ENCODE measurements at regions not wholly inside any gene's neighbourhood (a gene's known extent, or its start where the extent isn't known, plus 50 kb on each side); places are given as distances from the start of the nearest gene placed in this dataset.

DNA sequence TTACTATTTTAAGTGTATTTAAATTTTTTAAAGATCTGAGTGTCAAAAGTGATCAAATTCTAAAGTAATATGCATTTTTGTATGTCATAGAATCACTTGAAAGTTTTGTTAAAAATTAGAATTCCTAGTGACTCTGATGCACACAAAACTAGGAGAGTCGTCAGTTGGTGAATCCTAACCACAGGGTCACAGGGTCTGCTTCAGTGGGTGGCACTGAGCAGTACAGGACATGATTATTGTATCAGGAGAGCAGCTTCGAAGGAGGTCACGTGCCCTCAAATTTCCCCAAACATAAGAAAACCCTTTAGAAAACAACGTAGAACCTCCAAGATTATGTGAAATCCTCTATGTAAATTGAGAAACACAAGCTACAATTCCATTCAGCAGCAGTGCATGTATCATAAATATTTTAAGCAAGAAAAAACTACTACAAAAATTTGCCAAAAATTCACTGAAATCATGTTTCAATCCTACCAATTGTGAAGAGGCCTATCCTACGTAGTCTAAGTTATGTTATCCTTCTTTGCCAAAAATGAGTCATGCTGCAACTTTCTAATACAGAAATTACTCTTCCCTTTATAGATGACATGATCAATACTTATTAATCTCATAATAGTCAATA lies 323.6 kb downstream of the AASDHPPT start:
- ATAC-seq (no peak), DNase-seq (no peak)
- Histone ChIP-seq H3K4me3 (no peak overlapping the region), H3K9me3 (peaks cover 0 to 9% of the 10 kb centered on the region in 2 donors), H3K27ac (no peak overlapping the region), H3K36me3 (no peaks in the 10 kb centered on the region), H3K4me1 (no peaks in the 10 kb centered on the region), H3K27me3 (no peaks in the 10 kb centered on the region)
- TF ChIP-seq, protein P1, sequence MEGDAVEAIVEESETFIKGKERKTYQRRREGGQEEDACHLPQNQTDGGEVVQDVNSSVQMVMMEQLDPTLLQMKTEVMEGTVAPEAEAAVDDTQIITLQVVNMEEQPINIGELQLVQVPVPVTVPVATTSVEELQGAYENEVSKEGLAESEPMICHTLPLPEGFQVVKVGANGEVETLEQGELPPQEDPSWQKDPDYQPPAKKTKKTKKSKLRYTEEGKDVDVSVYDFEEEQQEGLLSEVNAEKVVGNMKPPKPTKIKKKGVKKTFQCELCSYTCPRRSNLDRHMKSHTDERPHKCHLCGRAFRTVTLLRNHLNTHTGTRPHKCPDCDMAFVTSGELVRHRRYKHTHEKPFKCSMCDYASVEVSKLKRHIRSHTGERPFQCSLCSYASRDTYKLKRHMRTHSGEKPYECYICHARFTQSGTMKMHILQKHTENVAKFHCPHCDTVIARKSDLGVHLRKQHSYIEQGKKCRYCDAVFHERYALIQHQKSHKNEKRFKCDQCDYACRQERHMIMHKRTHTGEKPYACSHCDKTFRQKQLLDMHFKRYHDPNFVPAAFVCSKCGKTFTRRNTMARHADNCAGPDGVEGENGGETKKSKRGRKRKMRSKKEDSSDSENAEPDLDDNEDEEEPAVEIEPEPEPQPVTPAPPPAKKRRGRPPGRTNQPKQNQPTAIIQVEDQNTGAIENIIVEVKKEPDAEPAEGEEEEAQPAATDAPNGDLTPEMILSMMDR (IDR thresholded peaks at IDR 0.05), result no peak
- intact Hi-C loops (cut with DNase I), result no loop called here

DNA sequence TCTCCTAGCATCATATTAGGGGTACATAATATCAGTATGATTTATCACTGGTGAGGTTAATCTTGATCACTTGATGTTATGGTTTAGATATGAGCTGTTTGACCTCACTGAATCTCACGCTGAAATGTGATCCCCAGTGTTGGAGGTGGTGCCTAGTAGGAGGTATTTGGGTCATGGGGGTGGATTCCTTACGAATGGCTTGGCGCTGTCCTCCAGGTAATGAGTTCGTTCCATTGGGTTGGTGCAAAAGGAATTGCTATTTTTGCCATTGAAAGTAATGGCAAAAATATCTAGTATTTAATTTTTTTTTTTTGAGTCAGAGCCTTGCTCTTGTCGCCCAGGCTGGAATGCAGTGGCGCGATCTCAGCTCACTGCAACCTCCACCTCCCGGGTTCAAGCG lies 326.3 kb downstream of the AASDHPPT start:
- ATAC-seq, result no peak
- no peaks in the 10 kb centered on the region for H3K4me1 ChIP-seq
- no peak overlapping the region for H3K27ac ChIP-seq
- DNase-seq, result no peak
- intact Hi-C loops (cut with DNase I), result no loop called here
- TF ChIP-seq, protein P1 (IDR thresholded peaks at IDR 0.05), result no peak
- no peak overlapping the region for H3K4me3 ChIP-seq
- H3K36me3 ChIP-seq, result no peaks in the 10 kb centered on the region
- no peaks in the 10 kb centered on the region for H3K27me3 ChIP-seq
- no peaks in the 10 kb centered on the region for H3K9me3 ChIP-seq

DNA sequence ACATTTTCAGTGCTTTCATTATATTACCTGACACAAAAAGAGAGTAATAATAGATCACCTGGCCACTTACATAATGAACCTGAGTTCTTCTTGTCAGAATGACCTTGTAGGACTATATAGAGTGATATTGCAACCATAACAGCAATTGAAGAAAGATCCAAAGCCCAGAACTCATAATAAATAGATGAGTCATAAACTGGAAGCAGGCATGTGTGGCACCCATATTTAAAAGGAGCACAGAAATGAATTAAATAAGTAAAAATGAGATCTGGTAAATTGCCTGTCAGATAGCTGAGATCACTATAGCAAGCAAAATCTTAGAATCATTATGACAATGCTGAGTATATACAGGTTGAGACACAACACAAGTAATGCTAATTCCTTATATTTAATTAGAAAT lies 331.8 kb downstream of the AASDHPPT start:
- DNase-seq (no peak), ATAC-seq (no peak)
- H3K27me3 ChIP-seq, result no peaks in the 10 kb centered on the region
- H3K4me1 ChIP-seq, result no peaks in the 10 kb centered on the region
- H3K4me3 ChIP-seq, result no peak overlapping the region
- H3K36me3 ChIP-seq, result no peaks in the 10 kb centered on the region
- intact Hi-C loops (cut with DNase I), result no loop called here
- H3K27ac ChIP-seq, result no peak overlapping the region
- TF ChIP-seq, protein P1 (IDR thresholded peaks at IDR 0.05), result no peak
- no peaks in the 10 kb centered on the region for H3K9me3 ChIP-seq

DNA sequence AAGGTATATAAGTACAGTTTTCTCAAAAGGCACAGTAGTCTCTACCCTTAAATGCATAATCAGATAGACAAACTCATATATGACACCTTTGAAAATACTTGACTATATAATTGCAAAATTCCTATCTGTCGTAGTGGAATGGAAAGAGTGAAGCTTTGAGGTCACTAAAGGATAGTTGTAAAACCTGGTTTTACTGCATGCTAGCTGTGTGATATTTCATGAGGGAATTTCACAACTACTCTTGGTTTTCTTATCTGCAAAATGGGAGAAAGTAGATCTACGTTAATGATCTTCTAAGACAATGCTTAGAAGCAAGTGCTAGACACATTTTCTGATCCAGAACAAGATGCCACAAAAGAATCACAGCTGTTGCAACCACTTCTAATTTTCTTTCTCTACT lies 332.2 kb downstream of the AASDHPPT start:
- ATAC-seq (no peak), DNase-seq (no peak)
- no peak overlapping the region for H3K27ac ChIP-seq
- no peaks in the 10 kb centered on the region for H3K27me3 ChIP-seq
- intact Hi-C loops (cut with DNase I), result no loop called here
- no peaks in the 10 kb centered on the region for H3K9me3 ChIP-seq
- H3K4me1 ChIP-seq, result no peaks in the 10 kb centered on the region
- no peak overlapping the region for H3K4me3 ChIP-seq
- no peaks in the 10 kb centered on the region for H3K36me3 ChIP-seq
- TF ChIP-seq, protein P1 (IDR thresholded peaks at IDR 0.05), result no peak

DNA sequence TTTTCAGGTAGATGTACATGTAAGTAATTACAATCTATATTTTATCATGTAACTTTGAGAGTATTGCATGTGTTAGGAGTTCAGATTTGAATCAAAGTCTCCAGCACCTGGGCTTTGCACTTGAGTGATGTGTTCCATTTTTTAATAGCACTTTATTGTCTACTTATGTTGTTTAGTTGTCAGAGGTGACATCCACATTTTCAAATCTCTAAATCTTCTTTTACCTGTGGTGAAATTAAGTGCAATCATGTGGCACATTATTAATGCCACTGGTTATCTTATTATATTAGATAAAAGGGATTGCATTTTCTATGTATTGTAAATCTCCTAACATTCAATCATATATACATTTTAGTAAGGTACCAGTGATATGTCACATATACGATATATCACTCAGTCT lies 333.4 kb downstream of the AASDHPPT start:
- TF ChIP-seq, protein P1 (IDR thresholded peaks at IDR 0.05), result no peak

More for the DNA sequence above, 333.4 kb downstream of the AASDHPPT start:
- Histone ChIP-seq H3K27me3 (no peaks in the 10 kb centered on the region), H3K4me1 (no peaks in the 10 kb centered on the region), H3K27ac (no peak overlapping the region), H3K36me3 (no peaks in the 10 kb centered on the region), H3K9me3 (no peaks in the 10 kb centered on the region), H3K4me3 (no peak overlapping the region)
- intact Hi-C loops (cut with DNase I), result no loop called here
- DNase-seq (no peak), ATAC-seq (no peak)

All from left lung (tissue), 4 donors.